GM12892 (cell line): ENCODE measurements at regions not wholly inside any gene's neighbourhood (a gene's known extent, or its start where the extent isn't known, plus 50 kb on each side); places are given as distances from the start of the nearest gene placed in this dataset.

Source experiments
- POLR2A ChIP-seq: IDR thresholded peaks from 2 replicates; pipeline ENCODE4 v1.6.1; 2011; ENCODE audit warnings: low read depth, low read length, control low read depth
- POLR2AphosphoS5 ChIP-seq: IDR thresholded peaks from 2 replicates; pipeline ENCODE4 v1.6.1; 2011; ENCODE audit warnings: low read depth, low read length, control low read depth
- TAF1 ChIP-seq: IDR thresholded peaks from 2 replicates; pipeline ENCODE4 v1.6.1; 2011; ENCODE audit warnings: low read depth, mild to moderate bottlenecking, control low read depth, low read length, borderline replicate concordance

GRCh38 chr2:4674007-4674406 lies 970.6 kb downstream of the DCDC2C start:
- TF ChIP-seq POLR2AphosphoS5 (no peak), POLR2A (no peak), TAF1 (no peak)
